Hematopoietic multipotent progenitor cell (in vitro differentiated cells): ENCODE measurements at regions not wholly inside any gene's neighbourhood (a gene's known extent, or its start where the extent isn't known, plus 50 kb on each side); places are given as distances from the start of the nearest gene placed in this dataset.

Experiments used
- DNase-seq, 3 donors: peaks; one replicate each; pipeline ENCODE4 v3.0.0-alpha.2; 2011 to 2015; ENCODE audit warnings: low read depth in 2 of 3, low spot score in 2 of 3

GRCh38 chr12:12015073-12015685, 55.6 kb upstream of the BCL2L14 start:
- DNase-seq = no peak

- no peak for DNase-seq
Measured at GRCh38 chr12:12016284-12017100, 54.2 kb upstream of the BCL2L14 start.

GRCh38 chr12:12017135-12017581, 53.6 kb upstream of the BCL2L14 start:
- DNase-seq = no peak

- DNase-seq = no peak
Measured at GRCh38 chr12:12017798-12018197, 52.9 kb upstream of the BCL2L14 start.

GRCh38 chr12:12018454-12018853, 52.3 kb upstream of the BCL2L14 start:
- DNase-seq = no peak

GRCh38 chr12:12019881-12020280, 50.9 kb upstream of the BCL2L14 start:
- DNase-seq = no peak

- DNase-seq = no peak
Measured at GRCh38 chr12:12020762-12021161, 50.0 kb upstream of the BCL2L14 start.
